Iris pigment epithelial cell (primary cell): ENCODE measurements at regions not wholly inside any gene's neighbourhood (a gene's known extent, or its start where the extent isn't known, plus 50 kb on each side); places are given as distances from the start of the nearest gene placed in this dataset.

Source experiments
- DNase-seq: peaks from one replicate; pipeline ENCODE4 v3.0.0-alpha.2; 2011; ENCODE audit warnings: low read depth

DNA sequence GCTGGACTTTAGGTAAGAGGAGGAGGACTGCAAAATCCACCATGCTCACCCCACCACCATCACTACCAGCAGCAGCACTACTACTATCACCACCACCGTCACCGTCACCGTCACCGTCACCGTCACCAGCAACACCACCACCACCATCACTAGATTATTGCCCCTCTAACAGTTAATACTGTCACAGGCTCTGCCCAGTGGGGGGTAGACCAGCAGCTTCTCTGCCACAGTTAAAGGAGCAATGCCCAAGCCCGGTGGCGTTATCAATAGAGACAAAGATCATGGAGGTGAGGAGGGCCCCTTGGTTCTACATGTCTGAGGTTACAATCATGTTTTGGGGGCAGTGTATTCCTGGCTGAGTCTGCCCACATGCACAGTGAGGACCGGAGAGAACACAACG is 184.4 kb upstream of the DYNLRB2 start:
- no peak for DNase-seq

DNA sequence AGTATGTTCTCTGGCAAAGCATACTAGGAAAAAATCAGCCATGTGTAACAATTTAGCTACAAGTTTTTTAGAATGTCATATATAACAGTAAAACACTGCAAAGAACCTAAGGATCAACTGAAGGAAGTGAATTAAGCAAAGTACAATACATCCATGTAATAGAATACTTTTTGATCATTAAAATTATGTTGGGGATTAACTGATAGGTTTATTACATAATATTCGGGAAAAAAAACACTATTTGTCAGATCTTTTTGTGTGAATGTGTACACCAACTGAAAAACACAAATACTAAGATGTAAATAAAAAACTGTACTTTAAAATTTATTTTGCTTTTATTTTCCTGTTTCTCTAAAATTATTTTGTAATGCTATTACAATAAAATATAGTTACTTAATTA is 185.5 kb upstream of the DYNLRB2 start:
- no peak for DNase-seq

DNA sequence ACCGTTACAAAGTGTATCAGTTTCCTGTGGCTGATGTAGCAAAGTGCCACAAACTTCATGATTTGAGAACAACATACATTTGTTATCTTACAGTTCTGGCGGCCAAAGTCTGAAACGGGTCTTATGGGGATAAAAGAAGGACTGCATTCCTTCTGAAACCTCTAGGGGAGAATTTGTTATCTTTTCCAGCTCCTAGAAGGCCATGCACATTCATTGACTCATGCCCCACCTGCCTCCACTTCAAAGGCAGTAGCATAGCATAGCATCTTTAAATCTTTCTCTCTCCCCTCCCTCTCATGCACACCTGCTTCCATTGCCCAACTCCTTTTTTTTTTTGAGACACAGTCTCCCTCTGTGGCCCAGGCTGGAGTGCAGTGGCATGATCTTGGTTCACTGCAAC is 190.7 kb upstream of the DYNLRB2 start:
- DNase-seq: no peak

DNA sequence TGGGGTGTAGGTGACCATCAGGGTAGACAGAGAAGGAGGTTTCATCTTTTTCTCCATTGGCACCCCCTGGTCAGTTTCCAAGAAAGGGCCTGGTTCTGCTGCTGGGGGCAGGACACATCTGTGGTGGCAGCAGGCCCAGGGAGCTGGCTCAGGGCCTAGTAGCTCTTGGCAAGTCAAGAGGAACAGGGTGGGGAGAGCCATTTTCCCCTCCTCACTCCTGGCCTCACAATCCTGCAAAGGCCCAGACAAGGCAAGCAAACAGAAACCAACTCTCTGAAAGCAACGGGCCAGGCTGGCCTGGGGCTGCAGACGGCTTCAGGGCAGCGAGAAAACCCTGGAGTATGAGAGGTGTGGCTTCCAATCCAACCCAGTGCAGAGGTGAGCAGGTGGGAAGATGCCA is 192.9 kb upstream of the DYNLRB2 start:
- DNase-seq: no peak

DNA sequence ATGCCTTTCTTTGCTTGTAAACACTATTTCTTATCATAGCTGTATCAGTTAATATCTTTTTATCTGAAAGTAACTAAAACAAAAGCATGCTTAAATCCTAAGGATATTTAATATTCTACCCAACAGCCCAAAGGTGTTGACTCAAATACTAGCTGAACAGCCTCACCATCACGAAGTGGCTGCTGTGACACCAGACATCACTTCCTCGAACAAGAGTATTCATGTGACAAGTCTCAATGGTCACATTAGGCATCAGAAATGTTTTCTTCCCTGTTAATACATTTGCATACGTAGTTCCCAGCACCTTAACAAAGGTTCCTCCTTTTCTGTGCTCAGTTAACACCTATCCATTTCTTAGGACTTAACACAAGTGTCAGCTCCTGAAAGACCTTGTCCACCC is 193.8 kb upstream of the DYNLRB2 start:
- no peak for DNase-seq

DNA sequence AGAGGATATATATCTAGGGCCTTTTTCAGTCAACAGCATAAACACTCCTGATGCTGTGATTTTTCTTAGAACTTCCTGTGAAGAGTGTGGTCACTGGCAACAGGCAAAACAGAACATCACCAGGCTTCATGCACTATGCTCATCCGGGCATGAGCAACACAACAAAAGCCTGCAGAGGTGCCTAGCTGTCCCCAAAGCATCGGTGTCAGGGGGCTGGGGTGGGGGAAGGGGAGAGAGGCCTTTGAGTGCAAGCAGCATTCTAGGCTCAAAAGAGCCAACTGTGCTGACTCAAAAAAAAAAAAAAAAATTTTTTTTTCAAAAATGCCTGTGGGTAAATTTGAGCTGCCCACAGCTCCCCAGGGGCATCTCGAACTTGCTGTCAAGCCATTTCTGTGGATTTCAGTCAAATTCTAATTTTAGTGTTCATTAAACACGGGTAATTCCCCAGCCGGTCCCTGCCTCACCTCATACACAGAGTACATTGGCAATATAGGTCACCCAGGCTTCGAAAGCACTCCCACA is 194.6 kb upstream of the DYNLRB2 start:
- DNase-seq: no peak

DNA sequence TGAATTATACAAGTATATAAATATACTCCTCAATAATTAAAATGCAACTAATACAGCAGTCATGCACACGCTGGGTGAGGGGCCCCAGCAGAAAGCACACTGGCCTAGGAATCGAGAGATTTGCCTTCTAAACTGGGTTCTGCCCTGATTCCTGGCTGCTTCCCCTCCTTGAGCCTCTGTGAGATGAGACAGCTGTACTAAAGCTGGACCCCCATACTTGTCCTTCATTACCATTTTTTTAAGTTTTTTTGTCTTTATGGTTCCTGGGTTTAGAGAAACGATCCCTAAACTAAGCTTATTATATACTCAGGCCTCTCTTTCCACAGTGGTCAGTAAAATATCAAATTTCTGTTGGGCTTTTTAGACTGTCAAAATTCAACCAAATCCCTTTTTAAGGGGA is 195.1 kb upstream of the DYNLRB2 start:
- no peak for DNase-seq

DNA sequence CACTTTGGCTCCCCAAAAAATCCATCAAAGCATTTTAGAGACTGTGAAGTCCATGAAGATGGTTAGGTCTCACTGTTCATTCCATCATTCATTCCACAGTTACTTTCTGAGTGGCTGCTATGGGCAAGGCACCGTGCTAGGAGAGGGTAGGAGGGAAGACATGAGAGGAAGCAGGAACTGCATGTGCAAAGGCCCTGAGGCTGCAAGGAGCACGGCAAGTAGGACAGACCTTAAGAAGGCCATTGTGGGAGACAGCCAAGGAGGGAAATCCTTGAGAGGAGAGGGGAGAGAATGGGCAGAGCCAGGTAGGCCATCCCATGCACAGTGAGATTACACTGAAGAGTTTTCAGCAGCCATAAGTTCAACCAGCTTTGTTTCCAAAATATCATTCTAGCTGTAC is 196.2 kb upstream of the DYNLRB2 start:
- DNase-seq: no peak

DNA sequence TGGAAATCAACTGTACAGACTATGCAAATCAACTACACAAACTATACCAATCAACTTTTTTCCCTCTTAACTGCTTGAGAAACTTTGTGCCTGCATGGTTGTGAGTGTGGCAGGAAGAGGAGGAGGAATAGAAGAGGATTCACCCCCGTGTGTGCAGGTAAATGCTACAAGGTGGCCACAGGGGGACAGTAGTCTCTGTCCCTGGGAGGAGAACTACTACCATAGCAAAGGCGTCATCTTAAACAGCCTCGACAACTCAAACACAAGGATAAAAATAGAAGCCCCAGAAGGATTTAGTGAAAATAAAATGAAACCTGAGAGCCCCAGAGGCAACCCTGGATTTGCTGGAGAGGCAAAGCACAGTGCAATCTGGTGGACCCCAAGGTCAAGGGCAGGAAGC is 199.5 kb upstream of the DYNLRB2 start:
- DNase-seq: no peak

DNA sequence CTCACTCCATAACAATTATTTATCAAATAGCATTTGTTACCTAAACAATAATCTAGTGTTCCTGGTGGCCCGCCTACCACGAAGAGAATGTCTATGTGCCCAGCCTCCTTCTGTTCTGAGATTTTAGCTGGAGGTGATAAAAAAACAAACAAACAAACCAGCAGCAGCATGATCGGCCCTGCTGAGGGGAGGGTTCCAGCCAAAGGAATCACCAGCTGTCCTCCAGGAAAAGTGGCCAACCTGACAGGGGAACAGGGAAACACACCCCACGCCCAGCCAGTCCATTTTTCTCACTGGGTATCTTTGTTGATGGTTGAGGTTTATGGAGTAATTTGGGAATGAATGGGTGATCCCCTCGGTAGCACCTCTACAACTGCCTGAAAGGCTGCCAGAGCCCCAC is 203.0 kb upstream of the DYNLRB2 start:
- no peak for DNase-seq

DNA sequence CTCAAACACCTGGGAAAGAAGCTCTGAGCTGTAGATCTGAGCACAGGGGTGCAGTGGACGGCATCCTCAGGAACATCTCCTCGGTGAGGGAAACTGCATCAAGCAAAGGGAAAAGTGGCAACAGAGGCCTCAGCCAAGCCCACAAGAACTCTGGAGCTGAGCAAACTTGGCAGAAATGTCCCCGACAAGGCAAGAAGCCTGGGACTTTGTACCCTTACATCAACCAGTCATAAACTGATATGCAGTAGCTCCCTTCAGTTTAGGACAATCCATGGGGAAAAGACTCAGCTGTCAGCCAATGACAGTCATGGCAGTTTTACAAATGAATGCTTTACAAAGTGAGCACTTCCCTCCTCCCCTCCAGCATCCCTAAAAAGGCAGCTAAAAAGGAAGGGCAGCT is 210.0 kb upstream of the DYNLRB2 start:
- DNase-seq: no peak

DNA sequence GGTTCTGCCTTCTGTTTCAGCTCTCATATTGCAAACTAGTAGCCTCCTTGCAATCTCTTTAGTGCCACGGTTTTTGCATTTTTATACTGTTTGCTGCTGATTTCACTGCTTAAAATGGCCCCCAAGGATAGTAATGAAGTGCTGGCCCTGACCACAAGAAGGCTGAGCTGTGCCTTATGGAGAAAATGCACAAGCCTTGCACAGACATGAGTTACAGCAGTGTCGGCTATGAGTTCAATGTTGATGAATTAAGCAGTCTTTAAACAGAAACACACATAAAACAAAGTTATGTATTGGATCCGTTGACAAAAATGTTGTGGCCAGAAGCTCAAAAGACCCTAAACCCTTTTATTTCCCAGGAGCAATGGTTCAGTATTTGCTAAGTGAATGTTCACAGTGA is 210.6 kb upstream of the DYNLRB2 start:
- DNase-seq: no peak

DNA sequence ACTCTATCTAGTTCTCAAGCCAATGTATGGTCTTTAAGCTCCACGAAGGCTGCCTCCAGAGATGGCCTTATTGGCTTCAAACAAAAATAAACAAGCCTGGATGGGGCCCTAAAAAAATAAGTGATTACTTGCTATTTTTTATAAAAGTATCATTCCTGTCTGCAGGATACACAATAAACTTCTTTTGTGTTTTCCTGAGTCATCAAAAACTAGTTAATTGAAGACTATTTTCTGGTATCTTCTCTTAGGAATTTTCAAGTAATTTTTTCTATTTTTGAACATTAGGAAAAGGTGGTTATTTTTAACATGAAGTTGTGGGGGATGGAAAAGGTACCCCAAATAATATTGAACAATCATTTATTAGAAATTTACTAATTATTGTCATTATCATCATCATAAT is 213.1 kb upstream of the DYNLRB2 start:
- no peak for DNase-seq

DNA sequence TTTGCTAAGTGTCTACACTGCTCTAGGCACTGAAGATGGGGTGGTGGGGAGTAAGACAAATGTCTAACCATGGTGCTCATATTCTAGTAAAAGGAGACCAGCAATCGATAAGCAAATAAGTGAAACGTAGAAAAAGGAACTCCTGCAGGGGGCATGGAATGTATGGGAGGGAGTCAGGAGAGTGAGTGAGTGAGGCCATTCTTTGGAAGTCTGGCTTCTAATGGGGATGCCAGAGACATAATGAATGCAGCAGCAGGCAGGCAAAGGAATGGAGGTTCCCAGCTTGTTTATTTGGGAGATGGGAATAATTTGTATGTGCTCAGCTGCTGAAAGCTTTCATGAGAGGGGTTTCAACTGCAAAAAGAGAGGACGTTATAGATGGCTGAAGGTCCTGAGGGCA is 216.4 kb upstream of the DYNLRB2 start:
- no peak for DNase-seq

DNA sequence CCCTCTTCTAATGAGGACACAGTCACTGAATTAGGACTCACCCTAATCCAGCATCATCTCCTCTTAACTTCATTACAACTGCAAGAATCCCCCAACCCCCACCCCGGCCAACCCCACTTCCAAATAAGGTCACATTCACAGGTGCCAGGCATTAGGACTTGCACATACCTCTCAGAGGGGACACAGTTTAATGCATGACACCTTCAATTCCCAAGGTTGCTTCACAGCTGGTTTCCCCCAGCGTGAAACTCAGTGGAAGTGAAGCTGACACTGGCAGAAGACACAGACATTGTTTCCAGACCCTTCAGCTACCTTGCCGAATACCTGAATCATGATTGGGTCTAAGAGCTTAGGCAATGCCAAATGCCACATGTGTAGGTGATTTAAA is 217.0 kb upstream of the DYNLRB2 start:
- no peak for DNase-seq

DNA sequence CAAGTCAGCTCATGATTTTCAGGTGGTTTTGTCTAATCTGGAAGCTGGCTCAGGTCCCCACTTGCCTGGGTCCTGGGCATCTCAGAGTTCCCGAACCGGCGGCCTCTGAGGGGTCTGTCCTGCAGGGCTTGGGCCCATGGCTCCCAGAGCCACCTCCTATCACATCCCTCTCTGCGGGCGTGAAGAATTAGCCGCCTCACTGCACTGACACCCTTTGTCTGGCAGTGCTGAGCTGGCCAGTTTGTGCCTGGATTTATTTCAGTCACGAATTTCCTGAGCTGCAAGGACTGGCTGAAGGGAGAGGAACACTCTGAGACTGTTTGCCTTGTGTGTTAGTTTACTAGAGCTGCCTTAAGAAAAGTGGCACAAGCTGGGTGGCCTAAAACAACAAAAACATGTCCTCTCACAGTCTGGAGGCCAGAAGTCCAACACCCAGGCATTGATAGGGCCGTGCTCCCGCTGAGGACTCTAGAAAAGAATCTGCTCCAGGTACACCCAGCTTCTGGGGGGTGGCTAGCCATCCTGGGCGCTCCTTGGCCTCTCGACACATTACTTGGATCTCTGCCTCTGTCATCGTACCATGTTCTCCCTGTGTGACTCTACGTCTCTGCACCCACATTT is 217.5 kb upstream of the DYNLRB2 start:
- no peak for DNase-seq

DNA sequence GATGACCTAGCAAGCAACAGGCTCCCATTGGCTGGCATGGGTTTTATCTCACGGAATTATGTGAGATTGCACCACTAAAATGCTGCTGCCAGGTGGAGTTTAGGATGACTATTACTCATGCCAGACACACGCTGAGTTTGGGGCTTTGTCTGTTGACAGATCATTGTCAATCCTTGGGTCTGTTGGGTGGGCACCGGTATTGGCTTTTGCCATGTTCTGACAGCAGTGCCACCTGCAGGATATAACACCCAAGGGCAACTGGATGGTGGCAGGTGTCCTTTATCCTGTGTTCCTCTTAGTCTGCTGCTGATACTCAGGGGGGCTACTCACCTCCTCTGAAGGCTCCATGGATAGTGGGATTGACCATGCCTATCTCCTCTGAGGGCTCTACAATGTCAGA is 221.6 kb upstream of the DYNLRB2 start:
- no peak for DNase-seq

DNA sequence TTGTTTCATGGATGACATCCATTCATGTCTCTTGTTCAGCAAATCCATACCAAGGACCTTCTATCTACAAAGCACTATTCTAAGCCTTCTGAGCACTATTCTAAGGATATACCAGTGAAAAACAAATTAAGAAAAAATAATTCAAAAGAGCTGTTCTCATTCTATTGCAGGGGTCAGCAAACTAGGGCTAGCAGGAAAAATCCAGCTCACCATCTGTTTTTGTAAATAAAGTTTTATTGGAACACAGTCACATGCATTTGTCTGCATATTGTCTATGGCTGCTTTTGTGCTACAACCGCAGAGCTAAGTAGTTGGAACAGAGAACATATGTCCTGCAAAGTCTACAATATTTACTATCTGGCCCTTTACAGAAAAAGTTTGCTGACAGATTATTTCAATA is 222.7 kb upstream of the DYNLRB2 start:
- DNase-seq: no peak

DNA sequence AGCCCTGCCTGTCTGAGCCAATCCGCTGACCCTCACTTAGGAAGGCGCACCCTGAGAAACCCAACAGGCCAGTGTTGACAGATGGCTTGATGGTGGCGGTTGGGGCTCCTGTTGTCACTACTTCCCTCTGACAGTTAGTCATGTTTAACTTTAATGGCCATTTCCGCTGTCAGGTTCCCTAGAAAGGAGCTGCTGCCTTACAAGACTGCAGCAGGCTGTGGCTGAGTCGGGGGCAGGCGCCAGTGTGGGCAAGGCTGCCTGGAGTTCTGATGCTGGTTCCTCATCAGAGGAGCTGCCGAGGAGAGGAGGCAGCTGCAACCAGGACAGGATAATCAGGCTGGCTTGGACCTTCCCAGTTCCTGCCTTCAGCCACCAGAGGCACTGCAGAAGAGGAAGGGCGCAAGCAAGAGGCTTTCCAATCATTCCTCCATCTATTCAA is 223.2 kb upstream of the DYNLRB2 start:
- DNase-seq: no peak

DNA sequence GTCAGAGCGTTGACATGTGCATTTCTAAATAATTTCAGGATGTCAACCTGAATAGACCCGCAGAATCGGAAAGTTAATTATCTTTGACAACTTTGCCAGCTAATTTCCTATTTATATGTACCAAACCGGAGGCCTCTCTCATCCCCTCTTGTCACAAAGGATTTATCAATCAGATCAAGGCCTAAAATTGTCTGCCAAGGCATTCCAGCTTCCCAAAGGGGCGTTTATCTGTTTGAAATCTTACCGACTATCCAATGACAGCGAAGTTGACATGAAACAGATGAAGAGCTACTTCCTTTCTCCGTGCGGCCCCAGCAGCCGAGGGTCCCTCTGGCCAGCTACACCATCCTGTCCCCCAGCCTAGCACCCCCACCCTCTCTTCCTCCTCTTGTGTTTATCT is 223.7 kb upstream of the DYNLRB2 start:
- DNase-seq: no peak

DNA sequence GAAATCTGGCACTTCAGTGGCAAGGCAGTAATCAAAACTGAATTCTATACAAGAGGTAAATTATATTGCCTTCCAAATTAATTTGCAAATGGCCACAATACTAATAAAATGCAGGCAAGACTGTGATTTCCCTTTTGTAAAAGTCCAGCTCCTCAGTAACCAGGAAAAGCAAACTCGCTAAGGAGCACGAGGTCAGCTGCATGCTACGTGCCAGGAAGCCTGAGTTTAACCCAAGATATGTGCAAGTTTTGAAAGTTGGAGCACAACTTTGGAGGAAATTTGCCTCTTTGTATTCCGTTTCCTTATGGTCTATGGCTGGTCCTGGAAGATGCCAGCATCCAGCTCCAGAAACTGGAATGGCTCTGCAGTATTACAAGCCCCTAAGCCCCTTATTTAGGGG is 226.8 kb upstream of the DYNLRB2 start:
- DNase-seq: no peak

DNA sequence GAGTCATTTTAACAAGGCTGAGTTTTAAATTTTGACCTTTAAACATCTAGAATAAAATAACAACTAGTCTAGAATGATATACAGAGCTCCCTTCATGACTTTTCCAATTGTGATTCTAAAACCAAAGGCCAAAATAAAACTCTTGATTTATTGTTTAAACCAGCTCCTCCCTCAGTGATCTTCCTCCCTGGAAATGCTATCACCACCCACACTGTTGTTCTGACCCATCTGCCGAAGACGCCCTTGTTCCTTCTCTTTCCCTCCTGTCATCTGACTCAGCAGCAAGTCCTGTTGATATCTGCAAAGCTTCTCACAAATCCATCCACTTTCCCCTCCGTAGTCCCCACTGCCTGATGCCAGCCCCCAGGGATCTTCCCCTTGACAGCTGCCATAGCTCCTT is 231.6 kb upstream of the DYNLRB2 start:
- no peak for DNase-seq

DNA sequence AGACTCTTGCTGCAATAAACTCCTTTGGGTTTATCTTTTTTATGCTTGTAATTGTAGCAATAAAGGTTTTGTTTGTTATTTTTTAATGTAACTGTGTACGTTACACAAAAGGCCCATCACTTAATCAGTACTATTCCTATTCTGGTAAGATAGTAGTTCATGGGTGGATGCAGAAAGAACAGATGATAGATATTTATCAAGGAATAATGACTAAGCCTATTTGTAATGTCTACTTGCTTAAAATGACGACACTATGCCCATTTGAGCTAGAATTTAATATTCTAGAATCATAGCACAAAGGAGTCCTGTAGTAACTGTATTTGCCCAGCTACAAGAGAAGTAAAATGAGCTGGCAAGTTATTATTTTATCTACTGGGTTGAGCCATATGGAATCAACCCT is 235.4 kb upstream of the DYNLRB2 start:
- DNase-seq: no peak

DNA sequence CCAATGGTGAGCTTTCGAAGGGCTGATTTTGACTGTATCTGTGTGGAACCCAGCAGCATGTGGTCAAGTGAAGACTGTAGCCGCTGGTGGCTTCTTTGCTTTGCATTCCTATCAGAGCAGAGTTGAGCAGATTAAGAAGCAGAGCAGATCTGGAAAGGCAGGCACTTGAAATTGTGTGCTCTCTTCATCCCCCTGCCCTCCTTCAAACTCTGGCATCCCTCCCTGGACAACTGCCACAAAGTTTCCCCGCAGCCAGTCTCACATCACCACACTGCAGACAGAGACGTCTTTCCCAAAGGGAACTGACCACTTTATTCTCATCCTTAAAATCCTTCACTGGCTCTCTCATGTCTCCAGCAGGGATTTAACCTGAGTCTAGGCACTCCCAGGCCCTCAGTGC is 237.1 kb upstream of the DYNLRB2 start:
- no peak for DNase-seq

DNA sequence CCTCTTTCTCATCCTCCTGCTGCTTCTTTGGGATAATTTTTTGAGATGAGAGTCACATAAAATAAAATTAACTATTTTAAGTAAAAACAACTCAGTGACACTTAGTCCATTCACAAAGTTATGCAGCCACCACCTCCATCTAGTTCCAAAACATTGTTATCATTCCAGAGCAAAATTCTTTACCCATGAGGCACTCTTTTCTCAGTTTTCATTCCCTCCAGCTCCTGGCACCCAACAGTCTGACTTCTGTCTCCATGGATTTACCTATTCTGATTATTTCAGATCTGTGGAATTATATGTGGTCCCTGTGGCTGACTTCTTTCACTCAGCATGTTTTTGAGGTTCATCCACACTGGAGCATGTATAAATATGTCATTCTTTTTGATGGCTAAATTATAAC is 239.9 kb upstream of the DYNLRB2 start:
- peak; percentile 47 for DNase-seq
